Smooth muscle cell (in vitro differentiated cells): ENCODE measurements at regions not wholly inside any gene's neighbourhood (a gene's known extent, or its start where the extent isn't known, plus 50 kb on each side); places are given as distances from the start of the nearest gene placed in this dataset.

Experiments used
- DNase-seq: peaks from one replicate; lab custom pipeline; 2025; ENCODE audit not compliant: unreplicated experiment; lab: John Stamatoyannopoulos, UW
- H2AFZ ChIP-seq: fragments of 200-600 bp; sonication (generic); 2 replicates; pipeline ENCODE4 v1.6.0; 2016; ENCODE audit warnings: antibody characterized with exemption, low read depth, mild to moderate bottlenecking
- H3F3A ChIP-seq: fragments of 200-600 bp; sonication (generic); 2 replicates; pipeline ENCODE4 v1.6.0; 2017; ENCODE audit warnings: antibody characterized with exemption, low read depth
- H3K27ac ChIP-seq: fragments of 200-600 bp; sonication (generic); 2 replicates; pipeline ENCODE4 v1.5.1; 2016; ENCODE audit warnings: low read depth, mild to moderate bottlenecking
- H3K27me3 ChIP-seq: fragments of 200-600 bp; sonication (generic); 2 replicates; pipeline ENCODE4 v1.6.1; 2016; ENCODE audit warnings: low read depth, mild to moderate bottlenecking
- H3K36me3 ChIP-seq: fragments of 200-600 bp; sonication (generic); 2 replicates; pipeline ENCODE4 v1.5.1; 2016; ENCODE audit warnings: low read depth
- H3K4me1 ChIP-seq: fragments of 200-600 bp; sonication (generic); 2 replicates; pipeline ENCODE4 v1.5.1; 2016; ENCODE audit warnings: low read depth
- H3K4me2 ChIP-seq: fragments of 200-600 bp; sonication (generic); 2 replicates; pipeline ENCODE4 v1.6.0; 2016; ENCODE audit warnings: mild to moderate bottlenecking
- H3K4me3 ChIP-seq: fragments of 200-600 bp; sonication (generic); 2 replicates; pipeline ENCODE4 v1.5.1; 2016; ENCODE audit warnings: mild to moderate bottlenecking
- H3K79me2 ChIP-seq: fragments of 200-600 bp; sonication (generic); 2 replicates; pipeline ENCODE4 v1.6.0; 2016; ENCODE audit warnings: low read depth, mild to moderate bottlenecking
- H3K9ac ChIP-seq: fragments of 200-600 bp; sonication (generic); 2 replicates; pipeline ENCODE4 v1.6.0; 2016; ENCODE audit warnings: low read depth
- H3K9me3 ChIP-seq: fragments of 200-600 bp; sonication (generic); replicated peaks from 2 replicates; pipeline ENCODE4 v1.5.1; 2016; ENCODE audit warnings: low read depth
- H4K20me1 ChIP-seq: fragments of 200-600 bp; sonication (generic); 2 replicates; pipeline ENCODE4 v1.6.0; 2016; ENCODE audit warnings: low read depth
- WGBS: methylation state at CpG from one replicate; pipeline ENCODE4 v1.1.7; 2016; ENCODE audit warnings: low lambda C conversion rate; 5-methylcytosine and 5-hydroxymethylcytosine counted together
- TF ChIP-seq, protein P1 (sequence below): fragments of 200-600 bp; sonication (generic); IDR thresholded peaks from 2 replicates; pipeline ENCODE4 v1.5.1; 2017; ENCODE audit warnings: borderline replicate concordance, mild to moderate bottlenecking, antibody characterized with exemption; ENCODE audit not compliant: insufficient read depth, poor library complexity, severe bottlenecking

DNA sequence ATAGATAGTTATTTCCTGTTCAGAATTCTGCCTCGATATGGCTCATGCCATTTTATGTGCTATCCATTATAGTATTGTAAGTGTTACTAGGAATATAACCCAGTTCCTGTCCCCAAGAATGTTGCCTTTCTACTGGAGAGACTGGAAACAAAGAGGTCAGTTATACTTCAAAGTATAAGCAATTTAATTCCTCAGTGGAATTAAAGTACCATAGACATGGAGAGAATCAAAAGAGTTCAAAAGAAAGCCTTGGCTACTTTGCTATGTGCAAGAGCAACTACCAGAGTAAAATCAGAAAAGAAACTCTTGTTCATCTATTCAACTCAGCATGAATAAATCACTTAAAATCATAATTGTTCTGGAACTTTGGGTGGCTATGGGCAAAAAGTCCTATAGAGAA lies 173.2 kb upstream of the EEA1 start:
- Histone ChIP-seq H3K27me3 (no peaks in the 10 kb centered on the region), H3K4me1 (peaks cover 6% of the 10 kb centered on the region), H3K4me3 (no peak overlapping the region), H3K4me2 (no peak overlapping the region), H3K9me3 (no peaks in the 10 kb centered on the region), H3K36me3 (no peaks in the 10 kb centered on the region), H3K9ac (no peak overlapping the region), H4K20me1 (no peaks in the 10 kb centered on the region), H3K27ac (no peak overlapping the region), H3F3A (peaks cover 9% of the 10 kb centered on the region), H2AFZ (no peak overlapping the region), H3K79me2 (no peaks in the 10 kb centered on the region)
- TF ChIP-seq, protein P1, sequence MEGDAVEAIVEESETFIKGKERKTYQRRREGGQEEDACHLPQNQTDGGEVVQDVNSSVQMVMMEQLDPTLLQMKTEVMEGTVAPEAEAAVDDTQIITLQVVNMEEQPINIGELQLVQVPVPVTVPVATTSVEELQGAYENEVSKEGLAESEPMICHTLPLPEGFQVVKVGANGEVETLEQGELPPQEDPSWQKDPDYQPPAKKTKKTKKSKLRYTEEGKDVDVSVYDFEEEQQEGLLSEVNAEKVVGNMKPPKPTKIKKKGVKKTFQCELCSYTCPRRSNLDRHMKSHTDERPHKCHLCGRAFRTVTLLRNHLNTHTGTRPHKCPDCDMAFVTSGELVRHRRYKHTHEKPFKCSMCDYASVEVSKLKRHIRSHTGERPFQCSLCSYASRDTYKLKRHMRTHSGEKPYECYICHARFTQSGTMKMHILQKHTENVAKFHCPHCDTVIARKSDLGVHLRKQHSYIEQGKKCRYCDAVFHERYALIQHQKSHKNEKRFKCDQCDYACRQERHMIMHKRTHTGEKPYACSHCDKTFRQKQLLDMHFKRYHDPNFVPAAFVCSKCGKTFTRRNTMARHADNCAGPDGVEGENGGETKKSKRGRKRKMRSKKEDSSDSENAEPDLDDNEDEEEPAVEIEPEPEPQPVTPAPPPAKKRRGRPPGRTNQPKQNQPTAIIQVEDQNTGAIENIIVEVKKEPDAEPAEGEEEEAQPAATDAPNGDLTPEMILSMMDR, result no peak
- DNase-seq, result no peak
- 83% methylated on average over 1 of the region's 1 CpG for WGBS

DNA sequence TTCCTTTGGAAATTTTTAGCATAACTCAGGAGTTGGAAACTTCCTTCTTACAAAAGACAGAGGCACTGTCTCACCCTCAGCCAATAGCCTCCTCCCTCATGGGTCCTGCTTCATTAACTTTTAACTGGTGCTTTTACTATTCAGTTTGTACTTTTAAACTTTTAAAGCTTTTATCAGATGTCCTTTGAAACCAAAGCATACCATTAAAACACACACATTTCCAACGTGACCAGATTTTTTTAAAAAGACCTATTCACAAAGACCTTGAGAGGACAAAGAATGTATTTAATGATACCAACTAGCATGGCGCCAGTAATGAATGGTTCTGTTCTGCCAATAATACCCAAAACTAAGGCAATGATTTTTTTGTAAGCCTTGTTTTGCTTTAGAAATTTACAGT lies 173.6 kb upstream of the EEA1 start:
- Histone ChIP-seq H3K4me3 (no peak overlapping the region), H3K9me3 (no peaks in the 10 kb centered on the region), H3K79me2 (no peaks in the 10 kb centered on the region), H3K27ac (no peak overlapping the region), H3K27me3 (no peaks in the 10 kb centered on the region), H3F3A (peaks cover 11% of the 10 kb centered on the region), H3K9ac (no peak overlapping the region), H4K20me1 (no peaks in the 10 kb centered on the region), H3K36me3 (no peaks in the 10 kb centered on the region), H2AFZ (no peak overlapping the region), H3K4me2 (no peak overlapping the region), H3K4me1 (peaks cover 6% of the 10 kb centered on the region)
- TF ChIP-seq, protein P1, result no peak
- DNase-seq, result no peak
- 62% methylated on average over 2 of the region's 2 CpGs for WGBS

DNA sequence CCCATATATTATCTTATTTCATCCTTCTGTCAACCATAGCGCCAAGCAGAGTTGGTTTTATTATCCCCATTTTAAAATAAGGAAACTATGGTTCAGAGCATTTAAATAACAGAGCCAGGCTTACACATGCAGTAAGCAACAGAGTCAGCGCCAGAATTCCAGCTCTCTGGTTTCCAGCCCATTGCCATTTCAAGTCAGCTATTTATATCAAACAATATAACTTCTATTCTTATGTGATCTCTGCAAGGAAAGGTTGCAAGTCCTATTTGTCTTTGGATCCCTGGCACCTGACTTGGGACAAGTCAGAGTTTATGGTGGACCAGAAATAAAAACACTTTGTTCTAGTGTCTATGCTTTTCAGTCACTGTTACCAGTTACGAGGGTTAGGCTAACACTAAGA lies 174.1 kb upstream of the EEA1 start:
- TF ChIP-seq, protein P1, result no peak
- no peaks in the 10 kb centered on the region for H4K20me1 ChIP-seq
- 95% methylated on average over 3 of the region's 3 CpGs for WGBS
- no peak overlapping the region for H2AFZ ChIP-seq
- no peaks in the 10 kb centered on the region for H3K36me3 ChIP-seq
- no peaks in the 10 kb centered on the region for H3K79me2 ChIP-seq
- H3K27ac ChIP-seq, result no peak overlapping the region
- no peak overlapping the region for H3K4me3 ChIP-seq
- H3K9me3 ChIP-seq, result no peaks in the 10 kb centered on the region
- H3K27me3 ChIP-seq, result no peaks in the 10 kb centered on the region
- H3K9ac ChIP-seq, result no peak overlapping the region
- H3K4me2 ChIP-seq, result no peak overlapping the region
- DNase-seq, result no peak
- H3F3A ChIP-seq, result peaks cover 15% of the 10 kb centered on the region
- H3K4me1 ChIP-seq, result peaks cover 6% of the 10 kb centered on the region

DNA sequence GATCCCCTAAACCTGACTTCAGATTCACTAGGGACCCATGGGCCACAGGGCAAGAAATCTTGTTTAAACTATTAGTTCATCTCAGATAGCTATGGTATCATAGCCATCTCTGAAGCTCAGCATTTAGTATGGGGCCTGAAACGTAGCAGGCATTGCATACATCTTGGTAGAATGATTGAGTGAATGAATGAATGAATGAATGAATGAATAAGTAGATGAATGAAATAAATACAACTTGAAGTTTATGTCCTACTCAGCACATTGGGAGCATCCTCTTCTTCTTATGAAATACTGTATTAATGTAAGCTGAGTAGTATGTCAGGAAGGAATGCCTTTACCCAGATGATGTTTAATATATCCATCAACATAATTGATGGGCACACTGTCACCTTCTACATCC lies 175.4 kb upstream of the EEA1 start:
- TF ChIP-seq, protein P1, result no peak
- 100% methylated on average over 1 of the region's 1 CpG for WGBS
- Histone ChIP-seq H3K4me3 (no peak overlapping the region), H3K4me1 (peaks cover 16% of the 10 kb centered on the region), H3K27me3 (no peaks in the 10 kb centered on the region), H3K27ac (no peak overlapping the region), H3F3A (peaks cover 25% of the 10 kb centered on the region), H3K9ac (no peak overlapping the region), H3K9me3 (no peaks in the 10 kb centered on the region), H2AFZ (no peak overlapping the region), H4K20me1 (no peaks in the 10 kb centered on the region), H3K4me2 (no peak overlapping the region), H3K79me2 (no peaks in the 10 kb centered on the region), H3K36me3 (no peaks in the 10 kb centered on the region)
- no peak for DNase-seq
